PFSK-1 (cell line): ENCODE measurements at regions not wholly inside any gene's neighbourhood (a gene's known extent, or its start where the extent isn't known, plus 50 kb on each side); places are given as distances from the start of the nearest gene placed in this dataset.

ENCODE experiments used
- POLR2AphosphoS5 ChIP-seq: IDR thresholded peaks from 2 replicates; pipeline ENCODE4 v1.6.1; 2012; ENCODE audit warnings: low read depth, mild to moderate bottlenecking, control low read depth, low read length, moderate library complexity
- TAF1 ChIP-seq: IDR thresholded peaks from 2 replicates; pipeline ENCODE4 v1.6.1; 2012; ENCODE audit warnings: low read length, control low read depth, borderline replicate concordance; ENCODE audit not compliant: insufficient read depth
- TF ChIP-seq, protein P1 (sequence below), 2 experiments: IDR thresholded peaks; 2 replicates each; pipeline versions ENCODE4 v1.6.1 to v1.8.0; 2011 to 2012; ENCODE audit warnings: low read depth in 2 of 2, low read length in 2 of 2, control low read depth in 1 of 2, inconsistent platforms in 1 of 2, mild to moderate bottlenecking in 1 of 2, moderate library complexity in 1 of 2; ENCODE audit not compliant: insufficient read depth in 1 of 2

DNA sequence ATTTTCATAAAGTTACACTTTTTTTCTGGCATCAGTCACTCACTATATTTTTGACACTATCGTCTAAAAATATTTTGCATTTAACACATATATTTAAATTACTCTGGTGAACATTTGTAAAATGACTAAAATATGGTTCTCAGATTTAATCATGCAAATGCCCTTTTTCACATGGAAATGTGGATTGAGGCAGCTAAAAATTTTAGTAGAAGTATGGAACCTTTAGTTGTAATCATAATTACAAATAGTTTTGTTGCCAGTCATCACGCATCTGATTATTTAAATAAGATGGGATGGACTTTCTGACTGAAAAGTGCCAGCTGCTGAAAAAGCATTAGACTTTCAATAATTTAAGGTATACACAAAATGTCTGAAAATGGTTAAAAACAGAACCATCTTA, 119.3 kb downstream of the PDHA2 start:
- TF ChIP-seq POLR2AphosphoS5 (no peak), TAF1 (no peak)
- TF ChIP-seq, protein P1, sequence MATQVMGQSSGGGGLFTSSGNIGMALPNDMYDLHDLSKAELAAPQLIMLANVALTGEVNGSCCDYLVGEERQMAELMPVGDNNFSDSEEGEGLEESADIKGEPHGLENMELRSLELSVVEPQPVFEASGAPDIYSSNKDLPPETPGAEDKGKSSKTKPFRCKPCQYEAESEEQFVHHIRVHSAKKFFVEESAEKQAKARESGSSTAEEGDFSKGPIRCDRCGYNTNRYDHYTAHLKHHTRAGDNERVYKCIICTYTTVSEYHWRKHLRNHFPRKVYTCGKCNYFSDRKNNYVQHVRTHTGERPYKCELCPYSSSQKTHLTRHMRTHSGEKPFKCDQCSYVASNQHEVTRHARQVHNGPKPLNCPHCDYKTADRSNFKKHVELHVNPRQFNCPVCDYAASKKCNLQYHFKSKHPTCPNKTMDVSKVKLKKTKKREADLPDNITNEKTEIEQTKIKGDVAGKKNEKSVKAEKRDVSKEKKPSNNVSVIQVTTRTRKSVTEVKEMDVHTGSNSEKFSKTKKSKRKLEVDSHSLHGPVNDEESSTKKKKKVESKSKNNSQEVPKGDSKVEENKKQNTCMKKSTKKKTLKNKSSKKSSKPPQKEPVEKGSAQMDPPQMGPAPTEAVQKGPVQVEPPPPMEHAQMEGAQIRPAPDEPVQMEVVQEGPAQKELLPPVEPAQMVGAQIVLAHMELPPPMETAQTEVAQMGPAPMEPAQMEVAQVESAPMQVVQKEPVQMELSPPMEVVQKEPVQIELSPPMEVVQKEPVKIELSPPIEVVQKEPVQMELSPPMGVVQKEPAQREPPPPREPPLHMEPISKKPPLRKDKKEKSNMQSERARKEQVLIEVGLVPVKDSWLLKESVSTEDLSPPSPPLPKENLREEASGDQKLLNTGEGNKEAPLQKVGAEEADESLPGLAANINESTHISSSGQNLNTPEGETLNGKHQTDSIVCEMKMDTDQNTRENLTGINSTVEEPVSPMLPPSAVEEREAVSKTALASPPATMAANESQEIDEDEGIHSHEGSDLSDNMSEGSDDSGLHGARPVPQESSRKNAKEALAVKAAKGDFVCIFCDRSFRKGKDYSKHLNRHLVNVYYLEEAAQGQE (IDR thresholded peaks at IDR 0.05; ENCODE audit: insufficient read depth in 1 of 2, low read depth in 2 of 2, low read length in 2 of 2), result no peak
